ENCODE measurements at regions not wholly inside any gene's neighbourhood (a gene's known extent, or its start where the extent isn't known, plus 50 kb on each side); places are given as distances from the start of the nearest gene placed in this dataset.

DNA sequence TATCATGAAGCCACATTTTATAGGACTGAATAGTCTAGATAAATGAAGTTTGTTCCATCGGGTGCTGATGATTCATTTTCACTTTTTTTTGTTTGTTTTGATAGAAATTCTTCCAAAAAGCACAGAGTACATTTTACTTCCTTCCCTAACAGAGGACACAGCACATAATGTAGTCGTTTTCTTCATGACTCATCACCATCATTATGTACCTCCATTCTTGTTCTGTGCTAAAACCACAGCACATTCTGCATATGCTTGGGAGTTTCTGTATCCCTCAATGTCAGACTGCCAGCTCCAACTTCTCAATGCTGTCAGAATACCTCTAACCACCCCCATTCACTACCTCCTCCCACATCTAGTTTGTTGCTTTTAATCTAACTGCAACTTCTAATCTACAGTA is 1004.9 kb upstream of the ADGRB3 start:
- DNase-seq (ENCODE audit: low read depth in 4 of 4, low spot score in 3 of 4): no peak

DNA sequence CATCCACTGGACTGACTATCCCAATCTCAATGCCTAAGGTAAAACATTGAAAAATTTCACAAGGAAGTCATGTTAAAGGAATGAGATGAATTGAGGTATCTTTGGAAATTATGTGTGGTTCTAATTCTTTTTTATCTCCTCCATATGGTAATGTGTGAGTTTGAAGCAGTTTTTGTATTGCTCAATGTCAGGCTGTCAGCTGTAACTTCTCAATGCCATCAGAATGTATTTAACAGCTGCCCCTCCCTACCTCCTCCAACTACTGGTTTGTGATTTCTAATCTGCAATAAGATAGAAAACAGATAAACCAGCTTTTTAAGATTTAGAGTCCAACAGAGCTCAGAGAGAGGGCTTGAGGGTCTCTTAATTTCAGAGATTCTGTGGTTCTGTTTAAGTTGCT is 1005.8 kb upstream of the ADGRB3 start:
- no peak for DNase-seq (ENCODE audit: low read depth in 4 of 4, low spot score in 3 of 4)

DNA sequence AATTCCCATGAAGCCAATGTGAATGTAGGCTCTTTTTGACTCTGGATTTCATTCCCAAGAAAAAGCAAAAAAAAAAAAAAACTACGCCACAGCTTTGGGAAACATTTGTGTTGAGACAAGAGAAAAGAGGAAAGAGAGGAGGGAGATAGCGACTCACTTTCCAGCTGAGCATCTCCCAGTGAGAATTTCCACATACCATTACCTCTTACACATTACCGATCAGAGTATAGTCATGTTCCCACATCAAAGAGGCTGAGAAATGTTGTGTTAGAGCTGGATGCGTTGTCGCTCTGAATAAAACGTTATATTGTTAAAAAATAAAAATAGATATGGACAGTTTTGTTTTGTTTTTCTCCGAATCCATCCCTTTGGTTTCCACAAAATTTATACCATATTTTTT is 1019.3 kb upstream of the ADGRB3 start:
- DNase-seq (ENCODE audit: low read depth in 4 of 4, low spot score in 3 of 4): no peak

DNA sequence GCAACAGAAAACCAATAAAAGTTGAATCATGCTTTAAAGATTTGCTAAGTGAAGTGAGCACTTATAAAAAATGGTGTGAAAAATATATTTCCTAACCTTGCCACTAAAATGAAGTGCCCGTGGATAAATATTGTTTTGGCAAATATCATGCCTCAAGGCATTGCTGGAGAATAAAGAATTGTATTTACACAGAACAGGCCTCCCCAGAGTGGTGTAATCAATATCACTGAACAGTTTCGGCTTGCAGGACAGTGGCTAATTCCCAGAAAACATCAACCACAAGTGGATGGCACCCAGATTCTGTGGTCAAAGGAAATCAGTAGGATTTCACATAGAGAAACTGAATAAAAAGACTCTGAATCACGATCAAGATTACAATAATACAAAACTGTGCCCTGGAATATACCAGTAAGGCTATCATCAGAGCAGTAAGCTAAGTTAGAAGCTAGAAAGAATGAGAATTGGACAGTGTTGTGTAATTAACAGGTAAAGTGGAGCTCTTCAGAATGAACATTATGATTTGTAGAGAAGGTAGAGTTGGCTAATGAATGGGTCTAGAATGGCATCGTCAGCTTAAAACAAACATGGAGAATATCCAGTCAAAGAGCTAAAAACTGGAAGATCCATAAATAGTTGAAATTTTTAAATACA is 1026.9 kb upstream of the ADGRB3 start:
- no peak for DNase-seq (ENCODE audit: low read depth in 4 of 4, low spot score in 3 of 4)

DNA sequence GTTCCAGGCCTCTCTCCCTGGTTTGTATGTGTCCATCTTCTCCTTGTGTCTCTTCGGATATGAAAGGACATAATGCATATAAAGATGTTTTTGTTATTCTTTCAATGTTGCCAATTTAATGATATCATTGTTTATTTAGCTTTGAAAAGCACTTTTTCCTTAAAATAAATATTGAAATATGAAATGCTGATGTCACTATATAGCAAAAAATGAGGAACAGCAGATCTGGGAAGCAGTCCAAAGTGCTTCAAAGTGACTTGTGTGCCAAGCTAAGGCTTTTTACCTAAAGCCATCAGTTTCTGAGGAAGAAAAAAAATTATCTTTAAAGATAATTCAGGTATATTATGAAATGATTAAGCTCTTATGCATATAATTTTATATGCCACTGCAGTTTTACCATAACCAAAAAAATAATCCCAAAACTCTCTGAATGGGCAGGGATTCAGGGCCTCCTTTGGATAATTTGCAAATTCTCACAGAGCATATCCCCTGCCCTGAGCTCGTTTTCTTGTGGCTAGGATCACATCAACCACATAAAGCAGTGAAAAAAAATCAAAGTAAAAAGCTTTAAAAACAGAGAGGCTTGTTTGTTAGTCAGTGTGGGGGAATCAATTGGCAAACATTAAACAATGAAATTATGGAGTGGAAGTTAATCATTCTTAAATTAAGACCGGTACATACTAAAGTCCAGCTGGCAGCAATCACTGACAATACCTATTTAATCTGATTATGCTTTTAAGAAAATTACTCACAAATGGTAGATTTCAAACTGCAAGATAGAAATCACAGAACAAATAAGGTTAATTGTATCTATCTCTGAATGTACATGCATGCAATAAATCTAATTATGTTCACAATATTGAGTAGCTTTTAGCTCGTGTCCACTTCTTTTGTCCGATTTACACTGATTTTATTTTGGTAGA is 1027.9 kb upstream of the ADGRB3 start:
- no peak for DNase-seq (ENCODE audit: low read depth in 4 of 4, low spot score in 3 of 4)

DNA sequence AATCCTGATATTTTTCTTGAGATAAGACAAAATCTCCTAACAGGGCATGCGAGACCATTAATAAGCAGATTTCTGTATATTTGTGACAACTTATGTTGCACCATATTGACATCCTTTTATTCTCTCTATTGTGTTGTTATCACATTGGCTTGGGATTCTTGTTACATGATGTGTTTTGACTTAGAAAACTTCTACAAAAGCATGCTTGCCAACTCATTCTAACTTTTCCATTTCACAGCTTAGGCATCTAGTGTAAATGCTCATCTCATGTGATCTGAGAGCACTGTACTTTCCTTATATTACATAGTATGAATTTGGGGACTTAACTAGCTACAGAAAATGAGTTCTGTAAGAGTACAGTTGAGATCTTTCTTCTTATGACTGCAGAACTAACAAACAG is 1040.7 kb upstream of the ADGRB3 start:
- no peak for DNase-seq (ENCODE audit: low read depth in 4 of 4, low spot score in 3 of 4)

DNA sequence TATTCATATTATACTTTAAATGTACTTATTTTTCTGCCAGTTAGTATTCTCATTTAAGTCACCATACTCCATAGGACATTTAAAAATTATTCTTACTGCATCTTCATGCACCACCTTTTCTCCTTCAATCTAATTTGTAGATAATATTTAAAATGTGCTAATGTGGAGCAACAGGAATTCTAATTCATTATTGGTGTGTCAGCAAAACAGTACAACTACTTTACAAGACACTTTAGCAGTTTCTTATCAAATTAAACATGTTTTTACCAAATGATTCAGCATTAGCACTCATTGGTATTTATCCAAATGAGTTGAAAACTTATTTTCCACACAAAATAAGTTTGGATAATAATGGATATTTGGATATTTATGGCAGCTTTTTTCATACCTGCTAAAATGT is 1041.8 kb upstream of the ADGRB3 start:
- no peak for DNase-seq (ENCODE audit: low read depth in 4 of 4, low spot score in 3 of 4)

DNA sequence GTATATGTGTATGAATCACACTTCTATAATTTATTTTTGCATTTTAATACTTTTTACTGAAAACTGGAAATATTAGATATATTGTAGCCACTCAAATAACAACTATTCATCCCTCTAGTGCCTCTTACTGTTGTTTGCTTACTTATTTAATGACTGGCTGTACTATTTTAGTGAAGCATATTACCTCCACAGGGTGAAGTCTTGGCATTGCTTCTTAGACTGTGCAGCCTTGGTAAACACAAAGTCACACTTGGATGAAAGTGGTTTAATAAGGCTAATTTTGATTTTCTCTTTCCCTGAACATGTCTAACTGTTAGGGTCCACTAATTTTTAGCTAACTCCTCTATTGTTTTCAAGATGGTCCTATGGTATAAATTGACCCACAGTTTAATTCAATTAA is 1043.2 kb upstream of the ADGRB3 start:
- DNase-seq (ENCODE audit: low read depth in 4 of 4, low spot score in 3 of 4): no peak

DNA sequence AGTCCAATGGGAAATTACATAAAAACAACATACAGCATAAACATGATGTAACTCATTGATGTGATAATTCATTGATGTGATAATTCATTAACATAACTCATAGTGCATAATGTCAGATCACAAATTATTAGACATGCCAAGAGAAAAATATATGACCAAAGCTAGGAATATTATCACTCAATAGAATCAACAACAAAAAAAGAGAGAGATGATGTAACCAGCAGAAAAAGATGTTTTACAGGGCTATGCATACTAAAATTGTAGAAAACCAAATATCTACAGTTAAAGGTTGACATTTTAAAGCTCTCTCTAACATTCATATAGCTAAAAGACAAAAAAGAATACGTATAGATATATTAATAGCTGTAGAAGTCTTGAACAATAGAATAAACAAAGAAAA is 1067.2 kb upstream of the ADGRB3 start:
- no peak for DNase-seq (ENCODE audit: low read depth in 4 of 4, low spot score in 3 of 4)

DNA sequence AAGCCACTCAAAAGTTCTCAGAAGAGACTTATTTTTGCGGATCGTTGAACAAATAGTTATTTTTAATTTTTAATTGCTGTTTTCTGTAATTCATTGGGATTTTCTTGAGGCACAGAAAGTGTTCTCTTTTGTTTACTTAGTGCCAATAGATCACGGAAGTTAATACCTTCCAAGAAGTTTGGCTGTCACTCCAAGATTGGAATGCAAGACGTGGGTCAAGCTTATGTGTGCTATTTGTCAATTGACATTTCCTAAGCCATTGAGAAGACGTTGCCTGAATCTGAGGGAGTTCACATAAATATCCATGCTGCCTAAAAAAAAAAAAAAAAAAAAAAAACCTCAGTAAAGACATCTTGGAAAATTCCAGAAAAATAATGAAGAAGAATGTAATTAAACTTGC is 1071.4 kb upstream of the ADGRB3 start:
- no peak for DNase-seq (ENCODE audit: low read depth in 4 of 4, low spot score in 3 of 4)

DNA sequence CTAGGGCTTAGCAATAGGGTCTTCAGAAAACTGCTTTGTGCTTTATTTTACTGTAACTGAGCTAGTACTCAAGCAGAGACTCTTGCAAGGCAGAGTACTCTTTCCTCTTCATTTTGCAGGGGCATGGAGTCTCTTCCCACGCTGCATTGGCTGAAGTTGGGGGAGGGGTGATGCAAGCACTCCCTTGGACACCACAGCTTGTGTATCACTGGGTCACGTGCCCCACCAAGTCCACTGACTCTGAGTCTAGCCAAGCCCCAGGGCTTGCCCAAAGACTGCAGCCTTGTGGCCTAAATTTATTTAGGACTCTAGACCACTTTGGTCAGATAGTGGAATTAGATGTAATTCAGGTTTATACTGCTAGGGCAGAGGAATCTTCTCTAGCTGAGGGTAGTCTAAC is 1075.0 kb upstream of the ADGRB3 start:
- DNase-seq (ENCODE audit: low read depth in 4 of 4, low spot score in 3 of 4): no peak

DNA sequence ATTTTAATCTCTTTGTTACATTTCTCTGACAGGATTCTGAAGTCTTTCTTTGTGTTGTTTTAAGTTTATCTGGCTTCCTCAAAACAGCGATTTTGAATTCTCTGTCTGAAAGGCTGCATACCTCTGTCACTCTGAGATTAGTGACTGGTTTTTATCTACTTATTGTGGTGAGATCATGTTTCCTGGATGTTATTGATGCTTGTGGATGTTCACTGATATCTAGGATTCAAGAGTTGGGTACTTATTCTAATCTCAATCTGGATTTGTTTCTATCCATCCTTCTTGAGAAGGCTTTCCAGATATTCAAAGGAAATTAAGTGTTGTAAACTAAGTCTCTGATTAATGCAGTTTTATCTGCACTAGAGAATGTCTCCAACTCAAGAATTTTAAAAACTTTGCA is 1076.1 kb upstream of the ADGRB3 start:
- DNase-seq (ENCODE audit: low read depth in 4 of 4, low spot score in 3 of 4): no peak

DNA sequence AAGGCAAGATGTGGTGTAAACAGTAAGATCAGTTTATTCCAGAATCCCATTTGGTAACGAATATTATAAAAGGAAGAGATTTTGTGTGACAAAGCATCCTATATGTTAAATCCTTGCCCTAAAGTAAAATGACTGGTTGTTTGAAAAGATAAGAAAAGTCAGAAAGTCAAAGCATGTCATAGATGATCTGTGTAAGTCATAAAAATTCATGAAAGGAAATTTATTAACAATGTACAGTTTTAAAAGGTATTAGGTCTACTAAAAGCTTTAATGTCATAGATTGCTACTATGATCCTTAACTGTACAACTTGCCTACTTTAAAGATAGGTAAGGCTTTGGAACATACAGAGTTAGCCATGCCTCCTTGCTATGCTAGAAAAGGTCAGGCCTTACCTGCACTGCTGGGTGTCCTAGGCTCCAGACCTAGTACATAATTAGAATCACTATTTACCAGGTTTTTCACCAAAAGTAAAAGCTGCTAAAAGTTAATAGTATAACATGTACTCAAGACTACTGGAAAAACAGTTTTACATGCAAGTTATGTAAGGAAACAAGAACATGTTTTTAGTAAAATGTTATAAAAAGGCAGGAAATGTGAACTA is 1090.1 kb upstream of the ADGRB3 start:
- no peak for DNase-seq (ENCODE audit: low read depth in 4 of 4, low spot score in 3 of 4)

DNA sequence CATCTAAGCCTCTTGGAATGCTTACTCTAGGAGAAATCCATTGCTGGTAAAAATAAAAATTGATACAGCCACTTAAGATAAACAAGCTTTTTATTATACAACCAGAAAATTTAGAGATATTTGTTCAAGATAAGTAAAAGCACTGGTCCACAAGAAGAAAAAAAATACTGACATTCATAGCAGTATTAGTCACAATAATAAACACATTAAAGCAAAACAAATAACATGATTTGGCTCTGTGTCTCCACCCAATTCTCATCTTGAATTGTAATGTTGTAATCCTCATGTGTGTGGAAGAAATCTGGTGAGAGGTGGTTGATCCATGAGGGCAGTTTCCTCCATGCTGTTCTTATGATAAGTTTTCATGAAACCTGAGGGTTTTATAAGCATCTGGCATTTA is 1093.5 kb upstream of the ADGRB3 start:
- no peak for DNase-seq (ENCODE audit: low read depth in 4 of 4, low spot score in 3 of 4)

DNA sequence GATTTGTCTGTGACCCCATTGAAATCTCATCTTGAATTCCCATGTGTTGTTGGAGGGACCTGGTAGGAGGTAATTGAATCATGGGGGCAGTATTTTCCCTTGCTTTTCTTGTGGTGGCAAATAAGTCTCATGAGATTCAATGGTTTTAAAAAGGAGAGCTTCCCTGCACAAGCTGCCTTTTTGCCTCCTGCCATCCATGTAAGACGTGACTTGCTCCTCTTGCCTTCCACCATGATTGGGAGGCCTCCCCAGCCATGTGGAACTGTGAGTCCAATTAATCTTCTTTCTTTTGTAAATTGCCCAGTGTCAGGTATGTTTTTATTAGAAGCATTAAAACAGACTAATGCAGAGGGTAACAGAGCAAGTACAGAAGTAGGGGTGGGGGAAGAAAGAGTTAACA is 1097.0 kb upstream of the ADGRB3 start:
- DNase-seq (ENCODE audit: low read depth in 4 of 4, low spot score in 3 of 4): no peak

DNA sequence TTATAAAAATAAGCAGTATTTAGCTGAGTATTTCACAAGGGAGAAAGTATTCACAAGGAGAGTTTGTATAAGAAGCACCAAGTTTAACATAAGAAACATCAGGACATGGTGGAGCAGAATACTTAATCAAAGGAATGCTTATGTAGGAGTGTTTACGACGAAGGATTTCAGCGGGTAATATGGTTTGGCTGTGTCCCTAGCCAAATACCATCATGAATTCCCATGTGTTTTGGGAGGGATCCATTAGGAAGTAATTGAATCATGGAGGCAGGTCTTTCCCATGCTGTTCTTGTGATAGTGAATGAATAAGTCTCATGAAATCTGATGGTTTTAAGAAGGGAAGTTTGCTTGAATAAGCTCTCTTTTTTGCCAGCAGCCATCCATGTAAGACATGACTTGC is 1099.1 kb upstream of the ADGRB3 start:
- no peak for DNase-seq (ENCODE audit: low read depth in 4 of 4, low spot score in 3 of 4)

DNA sequence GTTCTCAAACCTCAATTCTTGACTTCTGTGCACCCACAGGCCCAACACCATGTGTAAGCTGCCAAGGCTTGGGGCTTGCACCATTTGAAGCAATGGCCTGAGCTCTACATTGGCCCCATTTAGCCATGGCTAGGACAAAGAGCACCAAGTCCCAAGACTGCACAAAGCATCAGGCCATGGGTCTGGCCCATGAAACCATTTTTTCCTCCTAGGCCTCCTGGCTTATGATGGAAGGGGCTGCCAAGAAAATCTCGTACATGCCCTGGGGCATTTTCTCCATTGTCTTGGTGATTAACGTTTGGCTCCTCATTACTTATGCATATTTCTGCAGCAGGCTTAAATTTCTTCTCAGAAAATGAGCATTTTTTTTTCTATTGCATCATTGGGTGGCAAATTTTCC is 1128.7 kb upstream of the ADGRB3 start:
- DNase-seq (ENCODE audit: low read depth in 4 of 4, low spot score in 3 of 4): no peak

DNA sequence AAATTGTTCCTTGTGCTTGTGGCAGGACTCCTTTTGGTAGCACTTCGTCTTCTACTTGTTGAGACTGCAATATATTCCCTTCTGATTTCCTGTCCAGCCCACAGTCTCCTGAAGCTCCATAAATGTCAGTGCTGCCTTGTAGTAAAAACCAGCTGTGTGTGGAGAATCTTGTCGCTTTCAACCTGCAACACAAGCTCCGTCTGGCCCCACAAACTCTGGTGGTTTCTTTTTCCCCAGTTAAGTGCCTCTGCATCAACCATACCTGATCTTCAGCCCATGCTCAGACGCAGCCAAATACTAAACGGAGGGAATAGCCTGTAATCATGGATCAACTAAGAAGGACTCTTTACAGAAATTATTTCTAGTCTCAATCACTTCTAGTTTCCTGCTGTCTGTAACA is 1133.3 kb upstream of the ADGRB3 start:
- no peak for DNase-seq (ENCODE audit: low read depth in 4 of 4, low spot score in 3 of 4)

DNA sequence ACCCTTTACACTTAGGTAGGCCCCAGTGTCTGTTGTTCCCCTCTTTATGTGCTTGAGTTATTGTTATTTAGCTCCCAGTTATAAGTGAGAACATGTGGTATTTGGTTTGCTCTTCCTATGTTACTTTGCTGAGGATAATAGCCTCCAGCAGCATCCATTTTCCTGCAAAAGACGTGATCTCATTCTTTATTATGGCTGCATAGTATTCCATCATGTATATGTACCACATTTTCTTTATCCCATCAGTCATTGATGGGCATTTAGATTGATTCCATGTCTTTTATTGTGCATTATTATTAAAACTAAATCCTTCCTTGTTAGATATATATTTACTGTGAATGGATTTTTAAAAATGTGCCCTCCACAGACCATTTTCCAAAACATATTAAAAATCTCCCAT is 1137.3 kb upstream of the ADGRB3 start:
- no peak for DNase-seq (ENCODE audit: low read depth in 4 of 4, low spot score in 3 of 4)

DNA sequence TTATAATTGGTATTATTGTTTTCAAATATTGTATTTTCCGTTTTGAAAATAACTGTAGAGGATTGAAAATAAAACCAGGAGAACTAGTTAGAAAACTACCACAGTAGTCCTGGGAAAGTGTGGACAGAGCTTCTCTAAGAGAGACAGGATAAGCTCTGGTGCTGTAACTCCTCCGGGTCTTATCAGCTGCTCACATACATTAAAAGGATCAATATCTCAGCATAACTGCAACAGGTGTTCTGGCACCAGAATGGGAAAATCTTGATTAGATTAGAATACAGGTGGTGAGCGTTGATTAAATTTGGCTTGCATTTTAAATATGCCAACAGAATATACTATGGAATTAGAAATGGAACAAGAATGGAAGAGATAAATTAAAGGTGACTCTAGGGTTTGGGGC is 1138.9 kb upstream of the ADGRB3 start:
- DNase-seq (ENCODE audit: low read depth in 4 of 4, low spot score in 3 of 4): no peak

DNA sequence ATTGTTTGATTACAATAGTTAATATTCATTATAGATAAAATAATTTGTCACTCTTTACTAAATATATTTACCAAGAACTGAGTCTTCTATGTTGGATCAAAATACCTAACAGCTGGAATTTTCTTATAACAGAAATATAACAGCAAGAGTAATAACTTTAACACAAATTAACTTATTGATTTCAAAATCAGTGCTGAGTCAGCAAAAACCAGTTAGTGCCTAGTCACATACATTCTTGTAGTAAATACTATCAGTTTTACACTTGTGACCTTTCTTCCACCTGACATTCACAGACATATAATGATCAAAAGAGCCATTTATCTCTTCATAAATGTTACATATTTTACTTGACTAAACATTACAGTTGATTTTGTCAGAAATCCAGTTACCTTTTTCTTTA is 1141.4 kb upstream of the ADGRB3 start:
- DNase-seq (ENCODE audit: low read depth in 4 of 4, low spot score in 3 of 4): no peak

DNA sequence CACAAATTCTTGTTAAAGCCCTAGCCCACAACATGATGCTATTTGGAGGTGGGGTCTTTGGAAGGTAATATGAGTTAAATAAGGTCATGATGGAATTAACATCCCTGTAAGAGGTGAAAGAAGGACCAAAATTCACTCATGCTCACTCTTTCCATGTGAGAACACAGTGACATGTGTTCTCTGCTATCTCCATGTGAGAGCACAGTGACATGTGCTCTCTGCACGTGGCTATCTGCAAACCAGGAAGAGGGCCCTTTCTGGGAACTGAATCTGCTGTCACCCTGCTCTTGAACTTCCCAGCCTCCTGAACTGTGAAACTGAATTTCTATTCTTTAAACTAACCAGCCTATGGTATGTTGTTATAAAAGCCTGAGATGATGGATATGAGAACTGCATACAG is 1159.4 kb upstream of the ADGRB3 start:
- DNase-seq (ENCODE audit: low read depth in 4 of 4, low spot score in 3 of 4): no peak
